Stimulated activated naive CD8-positive, alpha-beta T cell treated with anti-CD3 and anti-CD28 coated beads, Interleukin-15, Interleukin-2, amounts not matched to agents 100 U/mL and 50 U/mL, for 24 hours (primary cell): ENCODE measurements at regions not wholly inside any gene's neighbourhood (a gene's known extent, or its start where the extent isn't known, plus 50 kb on each side); places are given as distances from the start of the nearest gene placed in this dataset.

Experiments
- ATAC-seq: fragments of 150-1000 bp; cut with Tn5 transposase; one replicate; pipeline ENCODE4 v1.10.0; 2021
- DNase-seq: peaks from one replicate; pipeline ENCODE4 v3.0.0; 2021

DNA sequence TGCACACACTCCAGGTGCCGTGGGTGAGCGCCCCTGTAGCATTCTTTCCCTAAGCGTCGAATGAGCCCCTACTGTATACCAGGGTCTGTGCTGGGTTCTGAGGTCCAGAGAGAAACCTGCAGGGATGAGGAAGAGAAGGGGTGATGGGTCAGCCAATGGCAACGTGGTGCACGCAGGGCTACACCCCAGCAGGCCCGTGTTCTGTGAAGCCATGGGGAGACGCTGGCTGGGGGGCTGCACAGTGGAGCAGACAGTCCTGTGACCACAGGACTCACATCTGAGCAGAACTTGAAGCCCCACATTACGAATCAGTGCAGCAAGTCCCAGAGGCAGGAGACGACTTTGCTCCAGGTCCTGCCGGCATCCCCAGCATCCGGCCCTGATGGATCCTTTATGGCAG lies 1481.4 kb downstream of the BRD1 start:
- ATAC-seq (no peak), DNase-seq (no peak)

GRCh38 chr22:48345631-48346030 lies 1482.0 kb downstream of the BRD1 start:
- no peak for ATAC-seq
- DNase-seq = no peak

DNA sequence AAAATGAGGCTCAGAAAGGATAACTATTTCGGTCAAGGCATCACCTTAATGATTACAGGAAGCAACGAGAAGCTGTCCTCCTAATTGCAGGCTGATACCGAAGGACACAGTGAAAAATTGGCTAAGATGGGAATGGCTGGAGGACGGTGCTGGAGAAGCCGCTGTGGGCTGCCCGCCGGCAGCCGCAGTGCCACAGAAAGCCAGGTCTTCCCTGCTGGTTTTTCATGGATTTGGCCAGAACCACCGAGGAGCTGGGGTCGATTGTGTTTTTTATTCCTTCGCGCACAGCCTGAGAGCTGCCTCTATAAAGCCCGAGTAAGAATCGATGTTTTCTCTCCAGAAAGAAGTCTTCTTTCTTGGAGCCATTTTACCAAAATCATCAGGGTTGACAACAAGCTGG lies 1484.2 kb downstream of the BRD1 start:
- DNase-seq = no peak
- ATAC-seq = no peak

DNA sequence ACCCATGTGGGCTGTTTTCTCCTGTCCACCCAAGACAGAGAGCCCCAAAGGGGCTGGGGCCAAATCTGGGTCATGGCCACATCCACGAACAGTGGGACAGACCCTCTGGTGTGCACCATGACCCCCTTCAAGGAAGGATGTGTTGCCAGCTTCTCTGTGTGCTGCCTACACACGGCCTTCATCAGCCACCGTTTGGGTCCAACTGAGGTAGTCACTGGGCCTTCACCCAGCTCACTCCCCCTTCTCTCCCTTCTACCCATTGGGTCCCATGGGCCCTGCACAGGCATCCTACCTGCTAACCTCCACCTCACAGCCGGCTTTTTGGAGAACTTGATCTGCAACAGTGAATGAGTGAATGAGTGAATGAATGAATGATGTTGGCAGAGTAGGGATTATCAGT lies 1484.9 kb downstream of the BRD1 start:
- DNase-seq = no peak
- no peak for ATAC-seq

DNA sequence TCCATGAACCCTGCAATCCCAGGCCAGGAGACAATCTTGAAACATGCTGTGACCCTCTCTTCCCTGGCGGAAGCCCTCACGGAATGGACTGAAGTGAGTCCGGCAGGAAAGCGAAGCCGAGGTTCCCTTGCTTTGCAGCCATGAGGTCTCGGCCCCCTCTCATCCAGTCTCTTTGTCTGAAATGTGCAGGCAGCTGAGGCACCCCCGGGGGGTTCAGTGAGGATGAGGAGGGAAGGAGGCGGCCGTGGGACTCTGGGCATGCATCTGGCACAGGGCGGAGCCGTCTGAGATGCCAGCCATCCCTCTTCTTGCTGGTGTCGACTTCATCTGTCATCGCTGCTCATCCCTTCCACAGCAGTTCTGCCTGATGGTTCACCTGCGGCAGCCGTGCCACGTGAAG lies 1485.7 kb downstream of the BRD1 start:
- DNase-seq (no peak), ATAC-seq (no peak)

DNA sequence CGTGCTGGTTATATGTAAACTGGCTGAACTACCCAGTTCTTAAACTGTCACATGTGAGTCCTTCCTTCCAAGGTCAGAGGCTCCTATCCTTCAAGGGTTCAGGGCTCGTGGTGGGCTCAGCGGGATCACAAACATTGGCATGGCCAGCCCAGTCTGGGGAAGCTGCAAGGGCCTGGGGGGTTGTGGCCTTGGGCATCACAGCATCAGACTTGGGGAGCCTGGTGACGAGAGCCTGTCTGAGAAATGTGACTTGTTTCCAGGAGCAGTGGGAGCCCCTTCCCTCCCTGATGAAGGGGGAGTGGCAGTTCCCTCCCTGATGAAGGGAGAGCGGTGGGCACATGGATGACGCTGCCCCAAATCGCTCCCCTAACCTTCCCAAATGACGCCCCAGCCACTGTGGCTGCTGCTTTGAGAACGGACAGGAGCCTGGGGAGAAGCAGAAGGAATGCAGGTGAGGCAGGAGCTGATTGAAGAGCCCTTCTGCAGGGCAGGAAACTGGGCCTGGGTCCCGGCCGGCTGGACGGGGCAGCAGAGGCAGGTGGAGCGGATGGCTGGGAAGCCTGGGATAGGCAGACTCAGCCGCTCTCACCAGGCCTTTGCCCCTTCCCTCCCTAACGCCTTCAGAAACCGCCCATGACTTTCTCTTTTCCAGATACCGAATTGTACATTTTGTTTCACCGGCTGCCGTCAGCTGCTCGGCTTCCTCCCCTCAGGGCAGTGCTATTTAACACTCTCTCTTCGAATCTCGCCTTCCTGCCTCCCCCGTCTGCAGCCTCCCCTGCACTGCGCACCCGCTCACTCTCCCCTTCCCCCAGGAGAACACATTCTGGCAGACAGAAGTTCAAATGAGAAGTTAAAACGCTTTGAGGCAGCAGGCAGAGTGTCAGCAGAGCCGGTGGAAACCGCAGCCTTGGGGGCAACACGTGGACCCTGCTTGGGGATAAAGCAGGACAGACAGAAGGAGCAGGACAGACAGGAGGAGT lies 1486.7 kb downstream of the BRD1 start:
- DNase-seq = no peak
- ATAC-seq = no peak

- DNase-seq (no peak), ATAC-seq (no peak)
Measured at GRCh38 chr22:48340191-48340590, 1487.5 kb downstream of the BRD1 start.

DNA sequence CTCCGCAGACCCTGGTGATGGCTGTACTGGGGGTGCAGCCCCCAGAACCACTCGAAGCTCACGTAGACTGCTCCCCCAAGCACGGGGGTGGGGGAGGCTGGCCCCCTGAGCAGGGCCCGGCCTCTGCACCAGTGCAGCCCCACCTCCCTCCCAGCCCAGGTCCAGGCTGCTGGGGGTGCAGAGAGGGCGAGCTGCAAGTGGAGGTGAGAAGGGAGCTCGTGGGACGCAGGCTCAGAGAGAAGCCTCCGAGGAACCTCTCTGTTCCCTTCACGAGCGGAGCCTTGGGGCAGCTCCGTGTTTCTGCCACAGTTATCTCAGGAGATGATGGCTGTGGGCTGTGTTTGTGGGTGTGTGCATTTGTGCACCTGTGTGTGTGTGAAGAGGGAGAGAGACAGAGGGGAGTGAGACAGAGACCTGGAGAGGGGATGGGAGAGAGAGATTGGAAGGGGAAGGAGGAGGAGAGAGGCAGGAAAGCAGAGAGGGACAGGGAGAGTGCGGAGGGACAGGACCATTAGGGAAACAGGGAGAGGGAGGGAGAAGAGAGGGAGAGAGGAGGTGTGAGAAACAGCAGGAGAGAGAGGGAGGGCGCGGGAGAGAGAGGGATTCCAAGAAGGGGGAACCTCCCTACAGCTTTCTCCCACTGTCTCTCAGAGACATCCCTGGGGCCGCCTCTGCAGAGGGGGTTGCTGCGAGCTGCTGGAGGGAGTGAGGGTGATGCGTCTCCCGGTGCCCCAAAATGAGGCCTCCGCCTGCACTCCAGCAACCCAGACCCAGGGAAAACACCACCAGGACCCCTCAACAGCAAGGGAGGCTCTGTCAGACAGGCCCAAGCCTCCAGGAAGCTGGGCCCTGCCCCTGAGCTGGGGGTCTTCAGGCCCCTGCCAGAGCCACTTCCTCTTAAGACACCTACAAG lies 1488.6 kb downstream of the BRD1 start:
- no peak for DNase-seq
- ATAC-seq = no peak

GRCh38 chr22:48337957-48338792 lies 1489.5 kb downstream of the BRD1 start:
- DNase-seq = no peak
- no peak for ATAC-seq

DNA sequence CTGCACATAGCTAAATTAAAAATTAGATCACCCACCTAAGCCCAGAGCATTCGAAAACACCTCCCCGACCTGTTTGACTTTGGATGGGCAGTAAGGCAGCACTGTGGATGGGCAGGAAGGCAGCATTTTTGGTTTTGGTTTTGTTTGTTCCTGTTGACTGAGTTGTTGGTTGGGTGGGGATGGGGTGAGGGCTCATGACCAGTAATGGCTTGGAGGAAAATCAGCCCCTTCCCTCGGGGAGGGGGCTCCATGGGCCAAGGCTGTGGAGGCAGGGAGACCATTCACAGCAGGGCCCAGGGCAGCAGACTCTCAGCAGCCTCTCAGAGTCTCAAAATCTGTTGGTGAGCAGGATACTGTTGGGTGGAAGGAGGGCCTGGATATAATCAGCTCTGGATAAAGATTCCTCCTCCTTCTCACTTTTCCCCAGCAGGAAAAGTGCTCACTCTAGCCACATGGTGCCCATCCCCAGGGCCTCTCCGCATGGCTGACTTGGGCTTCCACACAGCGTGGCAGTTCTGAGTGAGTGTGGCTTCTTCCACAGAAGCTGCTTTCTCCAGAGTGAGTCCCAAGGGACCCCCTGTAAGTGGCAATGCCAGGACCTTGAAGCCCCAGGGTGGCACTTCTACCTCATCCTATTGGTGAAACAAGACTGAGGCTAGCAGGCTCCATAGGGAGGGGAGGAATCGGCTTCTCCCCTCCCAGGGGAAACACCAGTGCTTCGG lies 1491.2 kb downstream of the BRD1 start:
- ATAC-seq (no peak), DNase-seq (no peak)

GRCh38 chr22:48335442-48336139 lies 1492.1 kb downstream of the BRD1 start:
- no peak for ATAC-seq

DNA sequence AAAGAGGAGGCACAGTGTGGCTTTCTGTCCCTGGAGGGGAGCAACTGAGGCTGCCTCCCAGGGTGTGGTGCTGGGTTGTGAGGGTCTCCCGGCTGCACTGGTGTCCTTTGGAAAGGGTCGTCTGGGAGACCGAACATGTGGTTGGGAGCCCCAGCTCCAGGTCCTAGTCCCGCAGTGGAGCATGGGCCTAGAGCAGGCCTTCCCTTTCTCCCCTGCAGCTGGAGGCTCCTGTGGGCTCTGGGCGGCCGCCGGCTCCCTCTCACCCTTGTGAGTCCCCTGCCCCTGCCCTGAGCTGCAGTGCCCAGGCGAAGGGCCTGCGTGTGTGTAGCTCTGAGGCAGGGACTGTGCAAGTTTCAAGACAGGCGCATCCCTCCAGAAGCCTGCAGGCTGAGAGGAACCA lies 1492.7 kb downstream of the BRD1 start:
- ATAC-seq (no peak), DNase-seq (no peak)

More at GRCh38 chr22:48335442-48336139, 1492.1 kb downstream of the BRD1 start:
- DNase-seq = no peak

- no peak for ATAC-seq
Measured at GRCh38 chr22:48333816-48334735, 1493.6 kb downstream of the BRD1 start.

GRCh38 chr22:48333323-48333763 lies 1494.3 kb downstream of the BRD1 start:
- ATAC-seq = no peak

More at GRCh38 chr22:48333816-48334735, 1493.6 kb downstream of the BRD1 start:
- no peak for DNase-seq

GRCh38 chr22:48332438-48333322 lies 1495.0 kb downstream of the BRD1 start:
- DNase-seq (no peak), ATAC-seq (no peak)

More at GRCh38 chr22:48333323-48333763, 1494.3 kb downstream of the BRD1 start:
- no peak for DNase-seq

- DNase-seq (no peak), ATAC-seq (no peak)
Measured at GRCh38 chr22:48331691-48332220, 1495.9 kb downstream of the BRD1 start.

DNA sequence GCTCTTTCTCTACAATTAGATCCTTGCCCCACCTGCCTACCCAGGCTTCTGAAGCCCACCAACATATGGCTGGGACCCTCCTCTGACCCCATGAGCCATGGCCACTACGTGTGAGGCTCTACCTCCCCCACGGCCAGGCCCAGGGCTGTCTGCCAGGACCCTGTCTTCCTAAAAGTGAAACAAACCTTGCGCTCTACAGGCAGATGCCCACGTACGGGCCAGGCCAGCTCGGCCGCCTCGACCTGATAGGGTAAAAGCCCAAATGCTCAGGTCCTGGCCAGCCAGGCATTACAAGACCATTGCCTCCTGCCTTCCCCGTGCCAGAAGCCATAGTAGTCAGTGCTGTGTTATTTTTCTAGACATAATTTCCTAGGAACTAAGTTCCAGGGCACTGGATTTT lies 1496.4 kb downstream of the BRD1 start:
- DNase-seq (no peak), ATAC-seq (no peak)

DNA sequence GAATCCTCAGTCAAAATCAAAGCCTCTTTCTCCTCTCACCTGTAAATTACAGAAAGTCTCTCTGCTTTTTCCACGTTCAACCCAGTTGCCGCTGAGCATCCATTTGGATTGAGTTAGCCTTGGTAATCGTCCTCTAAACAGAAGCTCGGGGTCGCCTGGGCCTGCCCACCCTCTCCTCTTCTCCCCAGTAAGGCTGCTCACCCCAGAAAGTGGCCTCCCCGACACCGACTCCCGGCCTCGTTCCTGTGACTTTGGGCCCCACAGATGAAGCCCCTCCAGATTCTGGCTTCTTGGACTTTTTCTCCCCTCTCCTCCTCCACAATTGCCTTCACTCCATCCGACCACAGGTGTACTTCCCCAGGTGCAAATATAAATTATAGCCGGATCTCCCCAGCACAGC lies 1500.0 kb downstream of the BRD1 start:
- no peak for ATAC-seq
- DNase-seq = no peak
